Vagina (tissue), 2 donors: ENCODE measurements at regions not wholly inside any gene's neighbourhood (a gene's known extent, or its start where the extent isn't known, plus 50 kb on each side); places are given as distances from the start of the nearest gene placed in this dataset.

Source experiments
- POLR2AphosphoS5 ChIP-seq, 2 donors: sonication (generic); formaldehyde crosslinking; IDR thresholded peaks; one replicate each; pipeline ENCODE4 v1.9.0; 2017; ENCODE audit warnings: antibody characterized with exemption in 2 of 2, mild to moderate bottlenecking in 2 of 2, low read depth in 1 of 2; ENCODE audit not compliant: insufficient read depth in 1 of 2
- TF ChIP-seq, protein P1 (sequence below), 3 experiments: fragments of 450-650 bp in 2 of 3; fragments of 200-600 bp in 1 of 3; sonication (generic) in 1 of 3; IDR thresholded peaks; one replicate each; pipeline ENCODE4 v1.5.1; 2017 to 2019; ENCODE audit warnings: antibody characterized with exemption in 3 of 3, mild to moderate bottlenecking in 2 of 3, moderate library complexity in 2 of 3

DNA sequence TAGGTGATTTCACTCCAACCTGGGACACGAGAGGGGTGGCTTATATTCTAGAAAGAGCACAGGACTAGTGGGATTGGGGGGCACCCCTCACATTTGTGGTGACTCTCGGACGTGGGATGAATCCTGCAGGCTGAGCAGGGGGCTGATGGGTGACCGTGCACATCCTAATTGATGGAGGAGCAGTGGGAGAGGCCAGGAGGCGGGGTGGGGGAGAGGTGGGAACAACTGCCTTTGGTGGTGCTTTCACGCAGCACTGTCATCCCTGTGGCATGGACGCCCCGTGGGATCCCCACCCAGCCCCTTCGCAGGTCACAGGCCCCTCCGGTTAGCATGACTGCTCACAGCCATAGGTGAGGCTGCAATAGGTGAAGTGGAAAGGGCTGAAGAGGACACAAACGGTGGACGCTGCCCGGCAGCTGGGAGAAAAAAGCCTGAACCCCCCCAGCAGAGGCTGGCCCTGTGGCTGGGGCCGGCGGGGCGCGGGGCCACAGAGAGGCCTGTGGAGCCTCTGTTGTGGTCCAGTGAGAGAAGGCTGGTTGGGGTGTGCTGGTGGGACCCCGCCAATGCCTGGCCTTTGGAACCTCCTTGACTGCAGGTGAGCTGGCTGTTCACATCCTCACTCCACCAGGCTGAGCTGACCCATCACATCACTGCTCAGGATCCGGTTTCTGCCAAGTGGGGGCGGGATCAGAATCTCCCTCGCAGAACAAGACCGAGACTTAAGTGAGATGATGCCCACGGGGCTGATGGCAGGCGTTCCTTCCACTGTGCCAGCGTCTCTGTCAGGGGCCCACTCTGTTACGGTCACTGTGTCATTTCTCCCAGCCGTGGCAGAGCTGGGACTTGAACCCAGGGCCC is 325.4 kb downstream of the TEX29 start:
- TF ChIP-seq, protein P1, sequence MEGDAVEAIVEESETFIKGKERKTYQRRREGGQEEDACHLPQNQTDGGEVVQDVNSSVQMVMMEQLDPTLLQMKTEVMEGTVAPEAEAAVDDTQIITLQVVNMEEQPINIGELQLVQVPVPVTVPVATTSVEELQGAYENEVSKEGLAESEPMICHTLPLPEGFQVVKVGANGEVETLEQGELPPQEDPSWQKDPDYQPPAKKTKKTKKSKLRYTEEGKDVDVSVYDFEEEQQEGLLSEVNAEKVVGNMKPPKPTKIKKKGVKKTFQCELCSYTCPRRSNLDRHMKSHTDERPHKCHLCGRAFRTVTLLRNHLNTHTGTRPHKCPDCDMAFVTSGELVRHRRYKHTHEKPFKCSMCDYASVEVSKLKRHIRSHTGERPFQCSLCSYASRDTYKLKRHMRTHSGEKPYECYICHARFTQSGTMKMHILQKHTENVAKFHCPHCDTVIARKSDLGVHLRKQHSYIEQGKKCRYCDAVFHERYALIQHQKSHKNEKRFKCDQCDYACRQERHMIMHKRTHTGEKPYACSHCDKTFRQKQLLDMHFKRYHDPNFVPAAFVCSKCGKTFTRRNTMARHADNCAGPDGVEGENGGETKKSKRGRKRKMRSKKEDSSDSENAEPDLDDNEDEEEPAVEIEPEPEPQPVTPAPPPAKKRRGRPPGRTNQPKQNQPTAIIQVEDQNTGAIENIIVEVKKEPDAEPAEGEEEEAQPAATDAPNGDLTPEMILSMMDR (IDR thresholded peaks at IDR 0.05) = no peak
- no peak for TF ChIP-seq POLR2AphosphoS5 (IDR thresholded peaks at IDR 0.05; ENCODE audit: insufficient read depth in 1 of 2, low read depth in 1 of 2)
